ENCODE measurements at regions not wholly inside any gene's neighbourhood (a gene's known extent, or its start where the extent isn't known, plus 50 kb on each side); places are given as distances from the start of the nearest gene placed in this dataset.
A peak's percentile ranks its signal among the peaks of the same experiment; 100 is the strongest.

DNA sequence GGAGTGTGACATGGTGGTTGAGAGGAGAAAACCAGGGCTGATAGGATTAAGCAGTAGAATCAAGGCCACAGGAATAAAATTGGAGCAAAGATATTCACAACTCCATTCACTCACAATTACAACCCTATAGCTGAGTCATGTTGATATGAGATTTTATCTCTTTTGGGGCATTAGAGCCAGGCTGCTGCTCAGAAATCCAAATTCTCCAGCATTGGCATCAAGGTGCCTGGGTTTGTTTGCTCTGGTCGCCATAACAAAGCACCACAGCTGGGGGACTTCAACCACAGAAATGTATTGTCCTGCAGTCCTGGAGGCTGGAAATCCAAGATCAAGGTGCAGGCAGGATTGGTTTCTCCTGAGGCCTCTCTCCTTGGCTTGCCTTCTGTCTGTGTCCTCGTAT, 52.5 kb upstream of the GRB10 start:
- TF ChIP-seq, protein P1, sequence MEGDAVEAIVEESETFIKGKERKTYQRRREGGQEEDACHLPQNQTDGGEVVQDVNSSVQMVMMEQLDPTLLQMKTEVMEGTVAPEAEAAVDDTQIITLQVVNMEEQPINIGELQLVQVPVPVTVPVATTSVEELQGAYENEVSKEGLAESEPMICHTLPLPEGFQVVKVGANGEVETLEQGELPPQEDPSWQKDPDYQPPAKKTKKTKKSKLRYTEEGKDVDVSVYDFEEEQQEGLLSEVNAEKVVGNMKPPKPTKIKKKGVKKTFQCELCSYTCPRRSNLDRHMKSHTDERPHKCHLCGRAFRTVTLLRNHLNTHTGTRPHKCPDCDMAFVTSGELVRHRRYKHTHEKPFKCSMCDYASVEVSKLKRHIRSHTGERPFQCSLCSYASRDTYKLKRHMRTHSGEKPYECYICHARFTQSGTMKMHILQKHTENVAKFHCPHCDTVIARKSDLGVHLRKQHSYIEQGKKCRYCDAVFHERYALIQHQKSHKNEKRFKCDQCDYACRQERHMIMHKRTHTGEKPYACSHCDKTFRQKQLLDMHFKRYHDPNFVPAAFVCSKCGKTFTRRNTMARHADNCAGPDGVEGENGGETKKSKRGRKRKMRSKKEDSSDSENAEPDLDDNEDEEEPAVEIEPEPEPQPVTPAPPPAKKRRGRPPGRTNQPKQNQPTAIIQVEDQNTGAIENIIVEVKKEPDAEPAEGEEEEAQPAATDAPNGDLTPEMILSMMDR (IDR thresholded peaks at IDR 0.05): no peak
- TF ChIP-seq POLR2A (IDR thresholded peaks at IDR 0.05): no peak
- DNase-seq (ENCODE audit: low spot score in 2 of 2): no peak
- intact Hi-C loops (cut with DNase I; ENCODE audit: low total_unique reads): no loop called here
- 79 to 88% methylated on average over 2 of the region's 2 CpGs for WGBS, 2 donors
- no peak overlapping the region for H3K4me3 ChIP-seq (ENCODE audit: low read depth, poor library complexity, severe bottlenecking)

DNA sequence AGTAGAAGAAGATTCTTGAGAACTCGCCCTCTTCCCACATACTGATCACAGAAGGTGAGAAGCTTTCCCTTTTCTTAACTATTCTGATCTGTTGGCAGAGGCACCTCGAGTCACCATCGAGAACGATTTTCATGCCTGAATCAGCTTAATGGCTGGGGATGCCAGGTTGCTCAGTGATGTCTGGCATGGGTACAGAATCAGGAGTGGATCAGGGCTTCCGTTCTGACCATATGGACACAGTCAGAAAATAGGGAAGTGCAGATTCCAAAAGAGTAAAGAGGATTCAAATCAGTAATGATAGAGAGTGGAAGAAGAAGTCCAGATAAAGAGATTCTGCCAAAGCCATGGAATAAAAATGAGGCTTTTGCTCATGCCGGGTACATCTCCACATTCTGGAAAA, 52.0 kb upstream of the GRB10 start:
- WGBS, 2 donors: 73 to 77% methylated on average over 6 of the region's 6 CpGs
- intact Hi-C loops (cut with DNase I; ENCODE audit: low total_unique reads): no loop called here
- DNase-seq (ENCODE audit: low spot score in 2 of 2): no peak
- TF ChIP-seq POLR2A (IDR thresholded peaks at IDR 0.05): no peak
- no peak overlapping the region for H3K4me3 ChIP-seq (ENCODE audit: low read depth, poor library complexity, severe bottlenecking)

DNA sequence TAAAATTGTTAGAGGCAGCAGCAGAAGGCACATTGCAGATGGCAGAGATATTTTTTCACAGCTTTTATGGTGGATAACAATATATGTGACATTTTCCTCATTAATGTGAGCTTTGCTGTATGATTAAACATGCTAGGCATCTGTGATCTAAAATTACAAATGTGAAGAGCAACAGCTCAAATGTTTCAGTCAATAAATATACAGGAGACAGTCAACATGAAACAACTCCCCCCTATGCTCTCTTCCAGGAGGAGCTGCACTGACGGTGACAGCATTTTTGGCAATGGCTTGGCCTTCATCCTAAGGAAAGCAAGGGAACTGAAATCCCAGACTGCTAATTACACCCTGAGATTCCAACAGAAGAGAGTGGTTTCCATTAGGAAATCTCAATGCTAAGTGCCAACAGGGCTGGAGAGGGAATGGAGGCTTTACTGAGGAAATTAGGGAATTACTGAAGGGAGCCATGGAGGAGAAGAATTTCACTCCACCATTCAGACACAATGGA, 51.4 kb upstream of the GRB10 start:
- 53 to 74% methylated on average over 1 of the region's 1 CpG for WGBS, 2 donors
- TF ChIP-seq, protein P1 (IDR thresholded peaks at IDR 0.05): no peak
- no peak for TF ChIP-seq POLR2A (IDR thresholded peaks at IDR 0.05)
- intact Hi-C loops (cut with DNase I; ENCODE audit: low total_unique reads): no loop called here
- peak in 1 of 2 donors; percentile 8 for DNase-seq (ENCODE audit: low spot score in 2 of 2)
- no peak overlapping the region for H3K4me3 ChIP-seq (ENCODE audit: low read depth, poor library complexity, severe bottlenecking)

DNA sequence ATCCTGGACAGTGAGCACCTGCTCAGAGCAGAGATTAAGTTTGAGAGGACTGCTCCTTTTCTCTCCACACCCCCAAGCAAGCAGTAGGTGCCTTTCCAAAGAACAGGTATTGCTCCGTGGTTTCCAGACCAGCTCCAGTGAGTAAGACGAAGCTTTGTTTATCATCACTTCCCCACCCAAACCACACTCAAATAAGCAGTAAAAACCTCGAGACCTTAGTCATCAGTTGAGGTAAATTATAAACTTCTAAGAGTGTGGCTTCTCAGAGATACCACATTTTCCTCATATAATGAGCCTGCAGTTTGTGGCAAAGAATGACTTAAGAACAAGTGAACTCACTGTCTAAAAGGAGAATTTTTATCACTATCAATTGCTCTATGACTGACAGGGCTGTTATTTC, 50.0 kb upstream of the GRB10 start:
- intact Hi-C loops (cut with DNase I; ENCODE audit: low total_unique reads): no loop called here
- DNase-seq (ENCODE audit: low spot score in 2 of 2): no peak
- TF ChIP-seq POLR2A (IDR thresholded peaks at IDR 0.05): no peak
- TF ChIP-seq, protein P1 (IDR thresholded peaks at IDR 0.05): no peak
- WGBS, 2 donors: 53 to 62% methylated on average over 3 of the region's 3 CpGs
- H3K4me3 ChIP-seq (ENCODE audit: low read depth, poor library complexity, severe bottlenecking): no peak overlapping the region
